Endothelial cell (in vitro differentiated cells): ENCODE measurements at regions not wholly inside any gene's neighbourhood (a gene's known extent, or its start where the extent isn't known, plus 50 kb on each side); places are given as distances from the start of the nearest gene placed in this dataset.
A peak's percentile ranks its signal among the peaks of the same experiment; 100 is the strongest.
"Not testable (repeated sequence)": the region's sequence is repeated elsewhere in the genome, so short reads cannot be mapped to it uniquely, and the experiment has no call there.

Experiments
- DNase-seq: peaks from one replicate; pipeline ENCODE4 v3.0.0; 2021; ENCODE audit warnings: low spot score
- H3K27ac Mint-ChIP-seq: one replicate; pipeline ENCODE4 v1.8.0; 2021; ENCODE audit warnings: mixed read lengths, inconsistent platforms; ENCODE audit not compliant: unreplicated experiment
- H3K27me3 Mint-ChIP-seq: one replicate; pipeline ENCODE4 v1.8.0; 2021; ENCODE audit warnings: mild to moderate bottlenecking, moderate library complexity, mixed read lengths, inconsistent platforms; ENCODE audit not compliant: unreplicated experiment
- H3K36me3 Mint-ChIP-seq: one replicate; pipeline ENCODE4 v1.8.0; 2021; ENCODE audit warnings: mild to moderate bottlenecking, low read depth, mixed read lengths, inconsistent platforms; ENCODE audit not compliant: unreplicated experiment
- H3K4me1 Mint-ChIP-seq: one replicate; pipeline ENCODE4 v1.8.0; 2021; ENCODE audit warnings: mild to moderate bottlenecking, mixed read lengths, inconsistent platforms; ENCODE audit not compliant: unreplicated experiment
- H3K4me3 Mint-ChIP-seq: one replicate; pipeline ENCODE4 v1.8.0; 2021; ENCODE audit warnings: mild to moderate bottlenecking, mixed read lengths, inconsistent platforms; ENCODE audit not compliant: unreplicated experiment
- H3K9me3 Mint-ChIP-seq: one replicate; pipeline ENCODE4 v1.8.0; 2021; ENCODE audit warnings: mixed read lengths, inconsistent platforms; ENCODE audit not compliant: unreplicated experiment

GRCh38 chr1:83479591-83480239 is 519.2 kb downstream of the TTLL7 start:
- H3K36me3 Mint-ChIP-seq, DNase-seq, H3K9me3 Mint-ChIP-seq, H3K27ac Mint-ChIP-seq, H3K4me1 Mint-ChIP-seq, H3K4me3 Mint-ChIP-seq, H3K27me3 Mint-ChIP-seq: not testable (repeated sequence)

- H3K27ac Mint-ChIP-seq, H3K36me3 Mint-ChIP-seq, H3K9me3 Mint-ChIP-seq, H3K4me1 Mint-ChIP-seq, DNase-seq, H3K4me3 Mint-ChIP-seq, H3K27me3 Mint-ChIP-seq: not testable (repeated sequence)
Observed at GRCh38 chr1:83478127-83478526, 520.8 kb downstream of the TTLL7 start.

- H3K4me3 Mint-ChIP-seq, H3K9me3 Mint-ChIP-seq, DNase-seq, H3K4me1 Mint-ChIP-seq, H3K36me3 Mint-ChIP-seq, H3K27me3 Mint-ChIP-seq, H3K27ac Mint-ChIP-seq: not testable (repeated sequence)
Observed at GRCh38 chr1:83476518-83476917, 522.4 kb downstream of the TTLL7 start.

DNA sequence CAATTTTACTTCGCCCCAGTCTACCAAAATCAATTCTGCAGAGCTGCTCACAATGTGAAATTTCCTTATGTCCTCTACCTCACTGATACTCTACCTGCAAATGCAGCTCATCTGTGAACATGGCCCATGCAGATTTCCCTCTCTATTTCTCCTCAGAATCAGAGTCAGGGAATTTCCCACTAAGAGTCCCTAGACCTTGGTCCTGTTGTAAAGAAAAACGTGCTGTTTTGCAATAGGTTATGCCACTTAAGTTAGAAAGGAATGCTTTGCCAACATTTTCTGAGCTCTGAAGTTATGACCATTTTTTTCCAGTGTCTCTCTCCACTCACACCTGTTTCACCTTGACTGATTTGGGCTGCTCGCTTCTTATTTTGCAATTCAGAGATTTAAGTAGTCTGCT is 524.0 kb downstream of the TTLL7 start:
- H3K4me3 Mint-ChIP-seq, H3K4me1 Mint-ChIP-seq, H3K27ac Mint-ChIP-seq, DNase-seq, H3K27me3 Mint-ChIP-seq, H3K9me3 Mint-ChIP-seq, H3K36me3 Mint-ChIP-seq: not testable (repeated sequence)

GRCh38 chr1:83473986-83474385 is 524.9 kb downstream of the TTLL7 start:
- H3K9me3 Mint-ChIP-seq, H3K4me1 Mint-ChIP-seq, H3K27ac Mint-ChIP-seq, H3K36me3 Mint-ChIP-seq, H3K27me3 Mint-ChIP-seq, DNase-seq, H3K4me3 Mint-ChIP-seq: not testable (repeated sequence)

DNA sequence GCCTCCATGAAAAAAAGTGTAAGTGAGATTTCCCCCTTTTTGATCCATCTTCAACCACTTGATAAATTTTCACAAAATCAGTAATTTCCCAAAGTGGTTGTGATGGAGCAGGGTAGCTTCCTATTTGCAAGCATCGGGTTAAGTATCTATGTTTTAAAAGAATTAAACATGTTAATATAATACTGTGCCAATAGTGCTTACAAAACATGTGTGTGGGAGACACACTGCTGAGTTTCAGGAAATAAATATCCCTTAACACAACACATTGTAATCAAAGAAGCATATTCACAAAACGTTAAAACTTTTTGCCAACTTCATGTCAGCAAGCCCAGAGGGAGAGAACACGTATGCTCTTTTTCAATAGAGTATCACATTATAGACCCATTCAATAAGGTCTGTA is 526.9 kb downstream of the TTLL7 start:
- not testable (repeated sequence) for H3K36me3 Mint-ChIP-seq, H3K27me3 Mint-ChIP-seq, H3K4me1 Mint-ChIP-seq, H3K27ac Mint-ChIP-seq, H3K4me3 Mint-ChIP-seq, H3K9me3 Mint-ChIP-seq, DNase-seq

DNA sequence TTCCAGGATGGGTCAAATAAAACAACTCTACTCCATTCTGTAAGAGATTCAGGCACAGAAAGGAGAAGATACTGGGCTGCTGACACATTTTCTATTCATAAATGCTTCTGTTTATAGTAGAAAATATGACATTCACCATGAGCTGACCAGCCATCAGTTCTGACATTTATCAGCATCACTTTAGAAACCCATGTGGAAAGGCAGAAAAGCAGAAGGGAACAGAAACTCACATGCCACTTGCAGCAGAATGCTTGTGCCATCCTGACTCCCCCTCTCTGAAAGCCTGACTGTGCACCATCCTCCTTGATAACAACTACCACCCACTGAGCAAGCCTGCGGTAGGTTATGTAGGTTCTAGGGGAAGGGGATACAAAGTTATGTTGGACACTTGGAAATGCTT is 527.7 kb downstream of the TTLL7 start:
- not testable (repeated sequence) for DNase-seq, H3K4me1 Mint-ChIP-seq, H3K4me3 Mint-ChIP-seq, H3K36me3 Mint-ChIP-seq, H3K9me3 Mint-ChIP-seq, H3K27me3 Mint-ChIP-seq, H3K27ac Mint-ChIP-seq

- not testable (repeated sequence) for H3K4me1 Mint-ChIP-seq, H3K4me3 Mint-ChIP-seq, DNase-seq, H3K36me3 Mint-ChIP-seq, H3K9me3 Mint-ChIP-seq, H3K27ac Mint-ChIP-seq, H3K27me3 Mint-ChIP-seq
Observed at GRCh38 chr1:83468336-83468735, 530.6 kb downstream of the TTLL7 start.

- H3K27me3 Mint-ChIP-seq, DNase-seq, H3K36me3 Mint-ChIP-seq, H3K9me3 Mint-ChIP-seq, H3K27ac Mint-ChIP-seq, H3K4me3 Mint-ChIP-seq: not testable (repeated sequence)
- peaks cover 11% of the 10 kb centered on the region for H3K4me1 Mint-ChIP-seq
Observed at GRCh38 chr1:83457735-83458248, 541.1 kb downstream of the TTLL7 start.

DNA sequence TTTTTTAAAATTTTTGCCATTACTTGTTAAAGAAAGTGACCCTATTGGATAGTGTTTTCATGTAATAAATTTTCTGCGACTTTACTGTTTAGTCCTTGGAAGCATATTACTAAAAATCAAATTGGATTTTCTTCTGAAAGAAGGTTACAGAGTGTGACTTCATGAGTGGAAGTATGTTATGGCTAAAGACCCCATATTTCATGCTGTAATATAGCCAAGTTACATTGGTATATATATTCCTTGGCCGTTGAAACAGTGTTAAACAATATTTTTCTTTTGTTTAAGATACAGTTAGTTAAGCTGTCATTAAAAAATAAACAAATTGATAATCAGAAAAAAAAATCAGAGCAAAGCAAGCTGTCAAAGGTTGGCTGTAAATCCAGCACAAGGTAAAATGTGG is 541.7 kb downstream of the TTLL7 start:
- H3K27ac Mint-ChIP-seq, H3K4me3 Mint-ChIP-seq, H3K27me3 Mint-ChIP-seq, H3K36me3 Mint-ChIP-seq, H3K9me3 Mint-ChIP-seq, DNase-seq: not testable (repeated sequence)
- peaks cover 11% of the 10 kb centered on the region for H3K4me1 Mint-ChIP-seq

GRCh38 chr1:83455753-83456152 is 543.2 kb downstream of the TTLL7 start:
- not testable (repeated sequence) for DNase-seq, H3K4me3 Mint-ChIP-seq, H3K9me3 Mint-ChIP-seq, H3K36me3 Mint-ChIP-seq, H3K27me3 Mint-ChIP-seq
- H3K4me1 Mint-ChIP-seq: peaks cover 11% of the 10 kb centered on the region
- peak overlapping the region; percentile 67 for H3K27ac Mint-ChIP-seq

GRCh38 chr1:83445873-83446272 is 553.1 kb downstream of the TTLL7 start:
- not testable (repeated sequence) for H3K9me3 Mint-ChIP-seq, H3K27ac Mint-ChIP-seq, H3K4me3 Mint-ChIP-seq, DNase-seq, H3K36me3 Mint-ChIP-seq, H3K27me3 Mint-ChIP-seq, H3K4me1 Mint-ChIP-seq

GRCh38 chr1:83442412-83442811 is 556.5 kb downstream of the TTLL7 start:
- H3K9me3 Mint-ChIP-seq, H3K36me3 Mint-ChIP-seq, H3K27me3 Mint-ChIP-seq, H3K4me3 Mint-ChIP-seq, H3K4me1 Mint-ChIP-seq, H3K27ac Mint-ChIP-seq, DNase-seq: not testable (repeated sequence)
